ENCODE measurements at regions not wholly inside any gene's neighbourhood (a gene's known extent, or its start where the extent isn't known, plus 50 kb on each side); places are given as distances from the start of the nearest gene placed in this dataset.

- Histone ChIP-seq H3K4me2 (replicated peaks; ENCODE audit: low read depth, low read length, poor library complexity, severe bottlenecking) (no peak overlapping the region), H3K9me3 (ENCODE audit: control extremely low read depth in 1 of 3, control insufficient read depth in 2 of 3, insufficient read depth in 1 of 3, low read length in 2 of 3) (no peaks in the 10 kb centered on the region), H3K4me3 (ENCODE audit: control extremely low read depth in 1 of 5, extremely low read depth in 1 of 5, insufficient read depth in 1 of 5, low read depth in 2 of 5, low read length in 4 of 5) (no peak overlapping the region), H3K79me2 (ENCODE audit: control insufficient read depth, insufficient read depth, low read length) (no peaks in the 10 kb centered on the region), H3K36me3 (replicated peaks in 1 of 2; ENCODE audit: control extremely low read depth in 1 of 2, control insufficient read depth in 1 of 2, extremely low read depth in 1 of 2, insufficient read depth in 2 of 2, low read length in 1 of 2) (no peaks in the 10 kb centered on the region), H3K9ac (ENCODE audit: low read length) (no peak overlapping the region), H2AFZ (ENCODE audit: insufficient read depth, low read depth, low read length, poor library complexity, severe bottlenecking) (no peak overlapping the region), H3K27ac (ENCODE audit: low read length in 2 of 2) (no peak overlapping the region), H3K4me1 (ENCODE audit: control insufficient read depth in 2 of 2, insufficient read depth in 2 of 2, low read length in 2 of 2) (no peaks in the 10 kb centered on the region), H4K20me1 (ENCODE audit: control insufficient read depth, insufficient read depth, low read length, poor library complexity, severe bottlenecking) (no peaks in the 10 kb centered on the region), H3K27me3 (replicated peaks in 1 of 4; ENCODE audit: control extremely low read depth in 1 of 4, control insufficient read depth in 3 of 4, insufficient read depth in 4 of 4, low read length in 3 of 4) (no peaks in the 10 kb centered on the region)
- no peaks in the 10 kb centered on the region for H3K4me1 Mint-ChIP-seq
- POLR2A ChIA-PET, result no interaction called here
- ATAC-seq (ENCODE audit: low read depth) (no peak), DNase-seq (no peak)
- intact Hi-C loops (cut with micrococcal nuclease), result no loop called here
- H3K4me3 Mint-ChIP-seq, result no peak overlapping the region
- CTCF ChIA-PET, result no interaction called here
- no peaks in the 10 kb centered on the region for H3K27me3 Mint-ChIP-seq
- TF ChIP-seq EZH2 (IDR thresholded peaks at IDR 0.05; ENCODE audit: borderline replicate concordance, insufficient read depth, low read depth, low read length, poor library complexity, severe bottlenecking) (no peak), CTCF (IDR thresholded peaks at IDR 0.05) (no peak)
- no peak overlapping the region for H3K27ac Mint-ChIP-seq
- no peaks in the 10 kb centered on the region for H3K9me3 Mint-ChIP-seq (ENCODE audit: insufficient read depth)
These were observed 500.5 kb downstream of the TSN start for GRCh38 chr2:122255924-122256323.

GRCh38 chr2:122261911-122262310 lies 506.5 kb downstream of the TSN start:
- Mint-ChIP-seq H3K27ac (no peak overlapping the region), H3K4me3 (no peak overlapping the region), H3K9me3 (ENCODE audit: insufficient read depth) (peaks cover 2% of the 10 kb centered on the region), H3K27me3 (no peaks in the 10 kb centered on the region), H3K4me1 (no peaks in the 10 kb centered on the region)
- WGBS (ENCODE audit: insufficient coverage), result no CpG with 5 or more reads among the region's 2 CpGs
- DNase-seq (no peak), ATAC-seq (ENCODE audit: low read depth) (no peak)
- Histone ChIP-seq H3K4me2 (replicated peaks; ENCODE audit: low read depth, low read length, poor library complexity, severe bottlenecking) (no peak overlapping the region), H3K4me1 (ENCODE audit: control insufficient read depth in 2 of 2, insufficient read depth in 2 of 2, low read length in 2 of 2) (no peaks in the 10 kb centered on the region), H2AFZ (ENCODE audit: insufficient read depth, low read depth, low read length, poor library complexity, severe bottlenecking) (no peak overlapping the region), H3K9me3 (ENCODE audit: control extremely low read depth in 1 of 3, control insufficient read depth in 2 of 3, insufficient read depth in 1 of 3, low read length in 2 of 3) (no peaks in the 10 kb centered on the region), H3K27me3 (replicated peaks in 1 of 4; ENCODE audit: control extremely low read depth in 1 of 4, control insufficient read depth in 3 of 4, insufficient read depth in 4 of 4, low read length in 3 of 4) (no peaks in the 10 kb centered on the region), H3K79me2 (ENCODE audit: control insufficient read depth, insufficient read depth, low read length) (no peaks in the 10 kb centered on the region), H3K36me3 (replicated peaks in 1 of 2; ENCODE audit: control extremely low read depth in 1 of 2, control insufficient read depth in 1 of 2, extremely low read depth in 1 of 2, insufficient read depth in 2 of 2, low read length in 1 of 2) (no peaks in the 10 kb centered on the region), H3K9ac (ENCODE audit: low read length) (no peak overlapping the region), H3K4me3 (ENCODE audit: control extremely low read depth in 1 of 5, extremely low read depth in 1 of 5, insufficient read depth in 1 of 5, low read depth in 2 of 5, low read length in 4 of 5) (no peak overlapping the region), H4K20me1 (ENCODE audit: control insufficient read depth, insufficient read depth, low read length, poor library complexity, severe bottlenecking) (no peaks in the 10 kb centered on the region), H3K27ac (ENCODE audit: low read length in 2 of 2) (no peak overlapping the region)
- ChIA-PET POLR2A (no interaction called here), CTCF (no interaction called here)
- TF ChIP-seq CTCF (IDR thresholded peaks at IDR 0.05), result no peak
- no peak for TF ChIP-seq EZH2 (IDR thresholded peaks at IDR 0.05; ENCODE audit: borderline replicate concordance, insufficient read depth, low read depth, low read length, poor library complexity, severe bottlenecking)
- intact Hi-C loops (cut with micrococcal nuclease), result no loop called here
